ENCODE measurements at regions not wholly inside any gene's neighbourhood (a gene's known extent, or its start where the extent isn't known, plus 50 kb on each side); places are given as distances from the start of the nearest gene placed in this dataset.

DNA sequence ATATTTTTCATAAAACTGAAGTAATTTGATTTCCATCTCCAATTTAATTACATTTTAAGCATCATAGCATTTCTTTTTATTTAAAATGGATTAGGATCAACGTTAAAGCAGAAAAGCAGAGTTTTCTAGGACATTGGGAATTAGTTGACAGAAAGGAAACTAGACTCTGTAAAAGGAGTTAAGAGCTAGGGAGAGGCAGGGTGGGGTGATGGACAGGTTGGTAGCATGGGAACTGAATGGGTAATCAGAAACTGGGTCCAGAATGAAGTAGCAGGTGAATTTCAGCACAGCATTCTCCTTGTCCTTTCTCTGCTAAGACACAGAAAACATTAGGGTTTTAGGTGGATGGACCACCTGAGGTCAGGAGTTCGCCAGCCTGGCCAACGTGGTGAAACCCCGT is 97.6 kb downstream of the ANAPC4 start:
- peaks cover 0 to 9% (median 5%) of the 10 kb centered on the region in 3 donors for H3K36me3 Mint-ChIP-seq
- no peak overlapping the region for H3K27ac Mint-ChIP-seq
- no peak overlapping the region for H3K4me3 Mint-ChIP-seq
- no peaks in the 10 kb centered on the region for H3K4me1 Mint-ChIP-seq
- DNase-seq: no peak
- peaks cover 0 to 19% (median 5%) of the 10 kb centered on the region in 6 donors for H3K9me3 Mint-ChIP-seq
- peaks cover 0 to 4% (median 0%) of the 10 kb centered on the region in 3 donors for H3K27me3 Mint-ChIP-seq (ENCODE audit: low read depth in 3 of 3)

DNA sequence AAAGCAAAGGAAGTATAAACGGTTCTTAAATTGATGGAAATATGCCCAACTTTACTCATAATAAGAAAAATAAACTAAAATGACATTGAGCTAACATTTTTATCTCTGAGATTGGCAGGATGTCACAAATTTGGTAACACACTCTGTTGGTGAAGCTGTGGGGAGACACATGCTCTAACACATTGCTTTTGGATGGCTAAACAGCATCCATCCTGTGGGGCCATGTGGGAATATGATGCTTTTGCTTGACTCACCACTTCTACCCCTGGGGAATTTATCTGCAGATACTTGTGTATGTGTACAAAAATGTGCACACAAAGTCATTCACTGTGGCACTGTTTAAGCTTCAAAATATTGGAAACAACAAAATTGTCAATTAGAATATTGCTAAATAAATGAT is 100.2 kb downstream of the ANAPC4 start:
- Mint-ChIP-seq H3K36me3 (no peaks in the 10 kb centered on the region), H3K9me3 (peaks cover 0 to 8% (median under 1%) of the 10 kb centered on the region in 6 donors), H3K4me3 (no peak overlapping the region), H3K27ac (no peak overlapping the region), H3K27me3 (ENCODE audit: low read depth in 3 of 3) (no peaks in the 10 kb centered on the region), H3K4me1 (no peaks in the 10 kb centered on the region)
- DNase-seq: no peak

- no peaks in the 10 kb centered on the region for H3K4me1 Mint-ChIP-seq
- no peaks in the 10 kb centered on the region for H3K36me3 Mint-ChIP-seq
- H3K9me3 Mint-ChIP-seq: peaks cover 0 to 9% (median under 1%) of the 10 kb centered on the region in 6 donors
- peaks cover 0 to 2% (median 0%) of the 10 kb centered on the region in 3 donors for H3K27me3 Mint-ChIP-seq (ENCODE audit: low read depth in 3 of 3)
- no peak overlapping the region for H3K4me3 Mint-ChIP-seq
- DNase-seq: no peak
- H3K27ac Mint-ChIP-seq: no peak overlapping the region
These were observed 104.6 kb downstream of the ANAPC4 start for GRCh38 chr4:25481648-25482047.

DNA sequence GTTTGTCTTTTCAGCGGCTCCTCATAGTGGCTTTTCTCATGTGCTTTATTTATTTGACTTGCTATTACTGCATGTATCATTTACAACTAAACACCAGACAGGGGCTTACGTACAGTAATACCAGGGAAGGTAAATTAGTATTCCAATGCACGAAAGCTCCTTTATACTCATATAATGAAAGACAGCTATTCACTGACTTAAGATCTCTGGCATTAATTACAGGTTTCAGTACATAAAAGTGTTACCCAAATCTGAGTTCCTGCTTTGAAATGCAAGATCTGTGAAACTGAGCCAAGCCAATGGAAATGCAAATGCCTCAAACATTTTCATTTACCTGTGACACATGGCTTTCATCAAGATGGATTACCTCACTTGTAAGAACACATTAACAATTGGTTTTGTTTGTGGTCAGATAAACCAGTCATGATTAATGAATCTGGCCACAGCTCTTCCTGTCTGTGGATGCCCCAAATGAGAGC is 107.2 kb downstream of the ANAPC4 start:
- Mint-ChIP-seq H3K27ac (no peak overlapping the region), H3K4me1 (no peaks in the 10 kb centered on the region), H3K36me3 (no peaks in the 10 kb centered on the region), H3K27me3 (ENCODE audit: low read depth in 3 of 3) (peaks cover 2 to 3% (median 2%) of the 10 kb centered on the region in 3 donors), H3K4me3 (no peak overlapping the region), H3K9me3 (peaks cover 0 to 11% (median 6%) of the 10 kb centered on the region in 6 donors)
- DNase-seq: no peak

GRCh38 chr4:25485104-25485503 is 108.0 kb downstream of the ANAPC4 start:
- Mint-ChIP-seq H3K27ac (no peak overlapping the region), H3K9me3 (peaks cover 0 to 13% (median 6%) of the 10 kb centered on the region in 6 donors), H3K36me3 (no peaks in the 10 kb centered on the region), H3K27me3 (ENCODE audit: low read depth in 3 of 3) (peaks cover 2 to 7% (median 6%) of the 10 kb centered on the region in 3 donors), H3K4me3 (no peak overlapping the region), H3K4me1 (no peaks in the 10 kb centered on the region)
- DNase-seq: no peak

- Mint-ChIP-seq H3K9me3 (peaks cover 0 to 10% (median 6%) of the 10 kb centered on the region in 6 donors), H3K4me1 (no peaks in the 10 kb centered on the region), H3K27me3 (ENCODE audit: low read depth in 3 of 3) (peaks cover 2 to 9% (median 6%) of the 10 kb centered on the region in 3 donors), H3K4me3 (no peak overlapping the region), H3K27ac (no peak overlapping the region), H3K36me3 (no peaks in the 10 kb centered on the region)
- no peak for DNase-seq
These were observed 109.1 kb downstream of the ANAPC4 start for GRCh38 chr4:25486171-25486570.

GRCh38 chr4:25487155-25487554 is 110.1 kb downstream of the ANAPC4 start:
- Mint-ChIP-seq H3K27ac (no peak overlapping the region), H3K36me3 (no peaks in the 10 kb centered on the region), H3K27me3 (ENCODE audit: low read depth in 3 of 3) (peaks cover 2 to 9% (median 6%) of the 10 kb centered on the region in 3 donors), H3K4me3 (no peak overlapping the region), H3K4me1 (no peaks in the 10 kb centered on the region), H3K9me3 (peaks cover 0 to 10% (median 6%) of the 10 kb centered on the region in 6 donors)
- DNase-seq: no peak

- Mint-ChIP-seq H3K27me3 (ENCODE audit: low read depth in 3 of 3) (peaks cover 2 to 9% (median 6%) of the 10 kb centered on the region in 3 donors), H3K9me3 (peaks cover 0 to 10% (median 6%) of the 10 kb centered on the region in 6 donors), H3K4me1 (no peaks in the 10 kb centered on the region), H3K4me3 (no peak overlapping the region), H3K36me3 (no peaks in the 10 kb centered on the region), H3K27ac (no peak overlapping the region)
- DNase-seq: no peak
These were observed 112.3 kb downstream of the ANAPC4 start for GRCh38 chr4:25489253-25489797.

- peaks cover 0 to 4% (median 0%) of the 10 kb centered on the region in 6 donors for H3K9me3 Mint-ChIP-seq
- DNase-seq: no peak
- peaks cover 0 to 10% (median 7%) of the 10 kb centered on the region in 3 donors for H3K27me3 Mint-ChIP-seq (ENCODE audit: low read depth in 3 of 3)
- H3K4me1 Mint-ChIP-seq: no peaks in the 10 kb centered on the region
- H3K27ac Mint-ChIP-seq: no peak overlapping the region
- no peaks in the 10 kb centered on the region for H3K36me3 Mint-ChIP-seq
- no peak overlapping the region for H3K4me3 Mint-ChIP-seq
These were observed 116.4 kb downstream of the ANAPC4 start for GRCh38 chr4:25493466-25493865.

DNA sequence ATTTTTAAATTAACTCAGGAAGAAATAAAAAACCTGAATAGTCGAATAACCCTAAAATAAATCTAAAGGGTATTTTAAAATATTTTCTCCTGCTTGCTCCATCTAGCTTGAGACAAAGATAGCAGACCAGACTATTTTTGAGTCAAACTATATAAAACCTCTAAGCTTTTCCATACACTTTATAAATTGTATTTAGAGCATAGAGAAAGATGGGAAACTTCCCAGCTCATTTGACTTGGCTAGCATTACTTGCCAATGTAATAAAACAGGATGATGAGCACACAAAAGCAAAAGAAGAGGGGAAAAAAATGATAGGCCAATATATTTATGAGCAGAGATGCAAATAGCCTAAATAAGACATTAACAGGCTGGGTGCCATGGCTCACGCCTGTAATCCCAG is 117.1 kb downstream of the ANAPC4 start:
- peaks cover 0 to 9% (median 7%) of the 10 kb centered on the region in 3 donors for H3K27me3 Mint-ChIP-seq (ENCODE audit: low read depth in 3 of 3)
- no peaks in the 10 kb centered on the region for H3K4me1 Mint-ChIP-seq
- H3K4me3 Mint-ChIP-seq: no peak overlapping the region
- DNase-seq: no peak
- no peaks in the 10 kb centered on the region for H3K36me3 Mint-ChIP-seq
- H3K27ac Mint-ChIP-seq: no peak overlapping the region
- H3K9me3 Mint-ChIP-seq: peaks cover 0 to 4% (median 0%) of the 10 kb centered on the region in 6 donors

- no peak overlapping the region for H3K4me3 Mint-ChIP-seq
- no peaks in the 10 kb centered on the region for H3K36me3 Mint-ChIP-seq
- DNase-seq: no peak
- H3K4me1 Mint-ChIP-seq: no peaks in the 10 kb centered on the region
- peaks cover 0 to 4% (median 2%) of the 10 kb centered on the region in 3 donors for H3K27me3 Mint-ChIP-seq (ENCODE audit: low read depth in 3 of 3)
- H3K27ac Mint-ChIP-seq: no peak overlapping the region
- peaks cover 0 to 3% (median under 1%) of the 10 kb centered on the region in 6 donors for H3K9me3 Mint-ChIP-seq
These were observed 123.7 kb downstream of the ANAPC4 start for GRCh38 chr4:25500626-25501316.

DNA sequence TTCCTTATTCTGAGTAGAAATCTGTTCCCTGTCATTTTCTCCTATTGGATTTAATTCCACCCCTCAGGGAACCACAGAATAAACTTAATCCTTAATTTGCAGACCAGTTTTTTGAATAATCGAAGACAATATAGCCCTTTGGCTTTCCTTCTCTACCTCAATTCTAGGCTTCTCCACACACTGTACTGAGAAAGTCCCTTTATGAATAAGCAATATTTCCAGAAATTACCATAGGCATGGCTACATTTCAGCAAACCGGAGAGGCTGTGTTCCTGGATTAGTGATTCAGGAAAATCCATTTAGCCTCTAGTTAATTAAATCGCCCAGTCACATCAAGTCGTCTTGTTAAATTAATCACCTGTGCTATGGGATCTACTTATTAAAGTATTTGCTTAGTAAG is 125.1 kb downstream of the ANAPC4 start:
- H3K4me1 Mint-ChIP-seq: no peaks in the 10 kb centered on the region
- no peak overlapping the region for H3K4me3 Mint-ChIP-seq
- H3K36me3 Mint-ChIP-seq: no peaks in the 10 kb centered on the region
- H3K27me3 Mint-ChIP-seq (ENCODE audit: low read depth in 3 of 3): peaks cover 1 to 2% (median 2%) of the 10 kb centered on the region in 3 donors
- H3K27ac Mint-ChIP-seq: no peak overlapping the region
- H3K9me3 Mint-ChIP-seq: peaks cover 0 to 2% (median 0%) of the 10 kb centered on the region in 6 donors
- no peak for DNase-seq

GRCh38 chr4:25503779-25504178 is 126.7 kb downstream of the ANAPC4 start:
- H3K36me3 Mint-ChIP-seq: no peaks in the 10 kb centered on the region
- H3K9me3 Mint-ChIP-seq: peaks cover 0 to 2% (median 0%) of the 10 kb centered on the region in 6 donors
- no peak overlapping the region for H3K4me3 Mint-ChIP-seq
- H3K4me1 Mint-ChIP-seq: no peaks in the 10 kb centered on the region
- no peak for DNase-seq
- H3K27me3 Mint-ChIP-seq (ENCODE audit: low read depth in 3 of 3): peaks cover 0 to 2% (median 1%) of the 10 kb centered on the region in 3 donors
- no peak overlapping the region for H3K27ac Mint-ChIP-seq

- DNase-seq: no peak
- Mint-ChIP-seq H3K9me3 (peaks cover 0 to 2% (median 0%) of the 10 kb centered on the region in 6 donors), H3K27me3 (ENCODE audit: low read depth in 3 of 3) (peaks cover 0 to 4% (median 1%) of the 10 kb centered on the region in 3 donors), H3K36me3 (no peaks in the 10 kb centered on the region), H3K4me1 (no peaks in the 10 kb centered on the region), H3K27ac (no peak overlapping the region), H3K4me3 (no peak overlapping the region)
These were observed 128.0 kb downstream of the ANAPC4 start for GRCh38 chr4:25504932-25505636.

Measured in immature natural killer cell (primary cell).